ENCODE measurements at regions not wholly inside any gene's neighbourhood (a gene's known extent, or its start where the extent isn't known, plus 50 kb on each side); places are given as distances from the start of the nearest gene placed in this dataset.

DNA sequence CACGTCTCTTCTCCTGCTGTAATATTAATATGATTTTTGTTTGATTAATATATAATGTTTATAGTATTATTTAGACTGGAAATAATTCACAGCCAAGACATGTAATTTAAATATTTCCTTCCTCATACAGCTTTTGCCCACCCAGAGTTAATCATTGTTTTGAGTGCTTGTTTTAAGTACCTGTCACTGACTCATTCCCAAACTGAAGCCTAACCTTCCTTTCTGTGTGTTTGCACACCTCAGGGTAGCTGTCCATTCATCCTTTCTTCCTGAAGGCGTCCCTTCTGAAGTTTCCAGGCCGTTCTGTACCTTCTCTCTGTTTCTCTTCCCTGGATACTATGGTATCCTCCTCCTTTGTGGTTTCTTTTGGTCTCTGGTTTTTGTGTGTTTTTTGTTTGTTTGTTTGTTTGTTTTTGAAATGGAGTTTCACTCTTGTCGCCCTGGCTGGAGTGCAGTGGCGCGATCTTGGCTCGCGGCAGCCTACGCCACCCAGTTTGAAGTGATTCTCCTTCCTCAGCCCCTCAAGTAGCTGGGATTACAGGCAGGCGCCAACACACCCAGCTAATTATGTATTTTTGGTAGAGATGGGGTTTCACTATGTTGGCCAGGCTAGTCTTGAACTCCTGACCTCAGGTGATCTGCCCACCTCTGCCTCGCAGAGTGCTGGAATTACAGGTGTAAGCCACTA lies 312.4 kb downstream of the DOCK8 start:
- TF ChIP-seq, protein P1, sequence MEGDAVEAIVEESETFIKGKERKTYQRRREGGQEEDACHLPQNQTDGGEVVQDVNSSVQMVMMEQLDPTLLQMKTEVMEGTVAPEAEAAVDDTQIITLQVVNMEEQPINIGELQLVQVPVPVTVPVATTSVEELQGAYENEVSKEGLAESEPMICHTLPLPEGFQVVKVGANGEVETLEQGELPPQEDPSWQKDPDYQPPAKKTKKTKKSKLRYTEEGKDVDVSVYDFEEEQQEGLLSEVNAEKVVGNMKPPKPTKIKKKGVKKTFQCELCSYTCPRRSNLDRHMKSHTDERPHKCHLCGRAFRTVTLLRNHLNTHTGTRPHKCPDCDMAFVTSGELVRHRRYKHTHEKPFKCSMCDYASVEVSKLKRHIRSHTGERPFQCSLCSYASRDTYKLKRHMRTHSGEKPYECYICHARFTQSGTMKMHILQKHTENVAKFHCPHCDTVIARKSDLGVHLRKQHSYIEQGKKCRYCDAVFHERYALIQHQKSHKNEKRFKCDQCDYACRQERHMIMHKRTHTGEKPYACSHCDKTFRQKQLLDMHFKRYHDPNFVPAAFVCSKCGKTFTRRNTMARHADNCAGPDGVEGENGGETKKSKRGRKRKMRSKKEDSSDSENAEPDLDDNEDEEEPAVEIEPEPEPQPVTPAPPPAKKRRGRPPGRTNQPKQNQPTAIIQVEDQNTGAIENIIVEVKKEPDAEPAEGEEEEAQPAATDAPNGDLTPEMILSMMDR (conservative IDR thresholded peaks at IDR 0.05; ENCODE audit: low read depth, low read length) = no peak
- no peak overlapping the region for H3K9ac ChIP-seq
- no peak overlapping the region for H3K4me3 ChIP-seq (IDR thresholded peaks at IDR 0.05; ENCODE audit: insufficient read depth, low read depth, low read length)
- no peaks in the 10 kb centered on the region for H4K20me1 ChIP-seq (ENCODE audit: insufficient read depth)
- no peaks in the 10 kb centered on the region for H3K27me3 ChIP-seq (ENCODE audit: insufficient read depth, low read depth)
- no peak overlapping the region for H3K27ac ChIP-seq
- H3K79me2 ChIP-seq (ENCODE audit: insufficient read depth, low read depth) = no peaks in the 10 kb centered on the region
- H3K4me1 ChIP-seq (ENCODE audit: low read depth, poor library complexity, severe bottlenecking) = no peaks in the 10 kb centered on the region
- H3K4me2 ChIP-seq = no peak overlapping the region
- H3K36me3 ChIP-seq (ENCODE audit: insufficient read depth) = no peaks in the 10 kb centered on the region
- H2AFZ ChIP-seq (ENCODE audit: low read depth) = no peak overlapping the region

DNA sequence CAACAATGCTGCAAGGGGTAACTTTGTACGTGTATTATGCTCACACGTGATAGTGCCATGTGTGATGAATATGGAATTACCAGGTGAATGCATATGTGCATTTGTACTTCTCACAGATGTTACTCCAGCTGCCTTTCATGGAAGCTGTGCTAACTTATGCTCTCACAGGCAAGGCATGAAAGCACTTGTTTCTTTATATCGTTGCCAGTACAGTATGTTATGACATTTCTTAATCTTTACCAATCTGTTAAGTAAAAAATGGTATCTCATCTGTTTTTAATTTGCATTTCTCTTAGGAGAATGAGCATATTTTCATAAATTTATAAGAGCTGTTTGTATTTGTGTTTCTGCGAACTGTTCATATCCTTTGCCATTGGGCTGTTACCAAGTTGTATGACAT lies 311.8 kb upstream of the DMRT1 start:
- no peaks in the 10 kb centered on the region for H3K4me1 ChIP-seq (ENCODE audit: low read depth, poor library complexity, severe bottlenecking)
- H3K79me2 ChIP-seq (ENCODE audit: insufficient read depth, low read depth) = no peaks in the 10 kb centered on the region
- TF ChIP-seq, protein P1 (conservative IDR thresholded peaks at IDR 0.05; ENCODE audit: low read depth, low read length) = no peak
- H3K4me3 ChIP-seq (IDR thresholded peaks at IDR 0.05; ENCODE audit: insufficient read depth, low read depth, low read length) = no peak overlapping the region
- H3K27me3 ChIP-seq (ENCODE audit: insufficient read depth, low read depth) = no peaks in the 10 kb centered on the region
- H2AFZ ChIP-seq (ENCODE audit: low read depth) = no peak overlapping the region
- H3K27ac ChIP-seq = no peak overlapping the region
- H3K36me3 ChIP-seq (ENCODE audit: insufficient read depth) = no peaks in the 10 kb centered on the region
- no peak overlapping the region for H3K4me2 ChIP-seq
- no peak overlapping the region for H3K9ac ChIP-seq
- no peaks in the 10 kb centered on the region for H4K20me1 ChIP-seq (ENCODE audit: insufficient read depth)

DNA sequence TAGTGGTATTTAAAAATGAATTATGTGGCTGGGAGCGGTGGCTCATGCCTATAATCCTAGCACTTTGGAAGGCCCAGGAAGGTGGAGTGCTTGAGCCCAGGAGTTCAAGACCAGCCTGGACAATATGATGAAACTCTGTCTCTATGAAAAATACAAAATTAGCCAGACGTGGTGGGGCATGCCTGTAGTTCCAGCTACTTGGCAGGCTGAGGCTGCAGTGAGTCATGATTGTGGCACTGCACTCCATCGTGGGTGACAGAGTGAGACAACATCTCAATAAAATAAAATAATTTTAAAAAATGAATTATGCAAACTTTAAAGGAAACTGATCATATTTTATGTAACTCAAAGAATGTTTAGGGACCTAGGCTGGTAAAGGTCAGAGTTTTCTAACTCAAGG lies 310.8 kb upstream of the DMRT1 start:
- Histone ChIP-seq H3K4me2 (no peak overlapping the region), H3K9ac (no peak overlapping the region), H2AFZ (ENCODE audit: low read depth) (no peak overlapping the region), H3K4me1 (ENCODE audit: low read depth, poor library complexity, severe bottlenecking) (no peaks in the 10 kb centered on the region), H3K27me3 (ENCODE audit: insufficient read depth, low read depth) (no peaks in the 10 kb centered on the region), H3K79me2 (ENCODE audit: insufficient read depth, low read depth) (no peaks in the 10 kb centered on the region), H4K20me1 (ENCODE audit: insufficient read depth) (no peaks in the 10 kb centered on the region), H3K27ac (no peak overlapping the region), H3K36me3 (ENCODE audit: insufficient read depth) (no peaks in the 10 kb centered on the region), H3K4me3 (IDR thresholded peaks at IDR 0.05; ENCODE audit: insufficient read depth, low read depth, low read length) (no peak overlapping the region)
- TF ChIP-seq, protein P1 (conservative IDR thresholded peaks at IDR 0.05; ENCODE audit: low read depth, low read length) = no peak

DNA sequence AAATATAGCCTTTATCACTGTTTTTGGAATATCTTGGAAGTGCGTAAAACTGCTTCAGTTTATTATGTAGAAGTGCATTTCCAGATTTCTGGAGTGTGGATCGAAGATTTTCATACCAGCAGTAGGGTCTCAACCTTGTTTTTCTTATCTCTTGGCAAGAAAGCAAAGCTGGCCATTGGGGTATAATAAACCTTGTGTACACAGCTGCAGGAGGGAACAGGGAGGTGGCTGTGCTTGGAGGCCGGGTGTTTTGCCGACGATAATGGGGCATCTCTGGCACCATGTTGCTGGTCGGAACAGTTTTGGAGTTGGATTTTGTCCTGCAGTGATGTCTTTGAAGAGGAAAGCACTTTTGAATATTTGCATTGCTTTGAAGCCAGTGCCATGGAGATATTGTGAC lies 308.8 kb upstream of the DMRT1 start:
- no peaks in the 10 kb centered on the region for H4K20me1 ChIP-seq (ENCODE audit: insufficient read depth)
- no peak overlapping the region for H3K9ac ChIP-seq
- H3K4me2 ChIP-seq = no peak overlapping the region
- TF ChIP-seq, protein P1 (conservative IDR thresholded peaks at IDR 0.05; ENCODE audit: low read depth, low read length) = no peak
- no peaks in the 10 kb centered on the region for H3K27me3 ChIP-seq (ENCODE audit: insufficient read depth, low read depth)
- H3K27ac ChIP-seq = no peak overlapping the region
- no peaks in the 10 kb centered on the region for H3K36me3 ChIP-seq (ENCODE audit: insufficient read depth)
- H3K4me3 ChIP-seq (IDR thresholded peaks at IDR 0.05; ENCODE audit: insufficient read depth, low read depth, low read length) = no peak overlapping the region
- H2AFZ ChIP-seq (ENCODE audit: low read depth) = no peak overlapping the region
- no peaks in the 10 kb centered on the region for H3K79me2 ChIP-seq (ENCODE audit: insufficient read depth, low read depth)
- no peaks in the 10 kb centered on the region for H3K4me1 ChIP-seq (ENCODE audit: low read depth, poor library complexity, severe bottlenecking)

Data from KMS-11 (cell line).